ENCODE measurements at regions not wholly inside any gene's neighbourhood (a gene's known extent, or its start where the extent isn't known, plus 50 kb on each side); places are given as distances from the start of the nearest gene placed in this dataset.

DNA sequence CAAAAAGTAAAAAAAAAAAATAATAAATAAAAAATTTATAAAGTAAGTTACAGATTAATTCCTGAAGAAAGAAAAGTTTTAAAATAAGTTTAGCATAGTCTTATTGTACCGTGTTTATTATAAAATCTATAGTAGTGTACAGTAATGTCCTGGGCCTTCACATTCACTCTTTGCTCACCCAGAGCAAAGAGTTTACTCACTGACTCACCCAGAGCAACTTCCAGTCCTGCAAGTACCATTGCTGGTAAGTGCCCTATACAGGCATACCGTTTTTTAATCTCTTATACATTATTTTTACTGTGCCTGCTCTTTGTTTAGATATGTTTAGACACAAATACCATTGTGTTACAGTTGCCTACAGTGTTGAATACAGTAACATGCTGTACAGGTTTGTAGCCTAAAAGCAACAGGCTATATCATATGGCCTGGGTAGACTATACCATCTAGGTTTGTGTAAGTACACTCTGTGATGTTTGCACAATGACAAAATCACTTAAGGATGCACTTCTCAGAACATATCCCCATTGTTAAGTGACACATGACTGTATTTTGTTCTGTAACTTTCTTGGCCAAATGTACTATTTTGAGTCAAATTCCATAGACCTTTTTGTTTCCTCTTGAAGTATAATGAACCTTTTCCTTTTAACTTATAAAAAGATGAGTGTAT is 199.0 kb upstream of the NUDT6 start:
- no peaks in the 10 kb centered on the region for H3K4me1 ChIP-seq (ENCODE audit: control insufficient read depth in 2 of 2, insufficient read depth in 2 of 2, low read length in 2 of 2)
- H3K9me3 ChIP-seq (ENCODE audit: control insufficient read depth in 2 of 2, low read length in 2 of 2), result no peaks in the 10 kb centered on the region
- H3K36me3 ChIP-seq (ENCODE audit: control insufficient read depth in 2 of 2, insufficient read depth in 2 of 2, low read length in 2 of 2), result no peaks in the 10 kb centered on the region

DNA sequence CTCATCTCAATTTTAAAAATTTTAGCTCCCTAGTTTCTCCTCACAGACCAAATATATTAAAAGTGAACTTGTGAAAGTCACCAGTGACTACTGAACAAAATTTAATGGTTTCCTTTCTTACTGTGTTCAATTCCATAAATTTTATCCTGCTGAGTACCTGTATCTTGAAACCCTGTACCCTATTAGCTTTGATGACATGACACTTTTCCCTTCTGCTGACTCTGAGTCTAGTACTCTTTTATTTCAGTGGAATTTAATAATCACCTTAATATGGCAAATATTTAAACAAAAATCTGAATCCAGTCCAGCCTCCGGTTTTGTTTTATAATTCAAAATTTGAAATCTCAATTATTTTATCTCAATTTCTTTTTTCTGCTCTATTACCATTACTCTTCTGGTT is 203.1 kb upstream of the NUDT6 start:
- Histone ChIP-seq H3K9ac (ENCODE audit: low read depth in 1 of 2, low read length in 2 of 2) (no peak overlapping the region), H3K27me3 (ENCODE audit: control insufficient read depth in 2 of 2, insufficient read depth in 2 of 2, low read length in 2 of 2) (no peaks in the 10 kb centered on the region), H3K4me3 (ENCODE audit: low read length in 2 of 2) (no peak overlapping the region), H3K27ac (ENCODE audit: low read depth in 2 of 2, low read length in 2 of 2) (no peak overlapping the region), H3K4me1 (ENCODE audit: control insufficient read depth in 2 of 2, insufficient read depth in 2 of 2, low read length in 2 of 2) (no peaks in the 10 kb centered on the region), H3K9me3 (ENCODE audit: control insufficient read depth in 2 of 2, low read length in 2 of 2) (no peaks in the 10 kb centered on the region), H3K36me3 (ENCODE audit: control insufficient read depth in 2 of 2, insufficient read depth in 2 of 2, low read length in 2 of 2) (no peaks in the 10 kb centered on the region)

More for the DNA sequence above, 199.0 kb upstream of the NUDT6 start:
- Histone ChIP-seq H3K4me3 (ENCODE audit: low read length in 2 of 2) (no peak overlapping the region), H3K9ac (ENCODE audit: low read depth in 1 of 2, low read length in 2 of 2) (no peak overlapping the region), H3K27me3 (ENCODE audit: control insufficient read depth in 2 of 2, insufficient read depth in 2 of 2, low read length in 2 of 2) (no peaks in the 10 kb centered on the region), H3K27ac (ENCODE audit: low read depth in 2 of 2, low read length in 2 of 2) (no peak overlapping the region)

DNA sequence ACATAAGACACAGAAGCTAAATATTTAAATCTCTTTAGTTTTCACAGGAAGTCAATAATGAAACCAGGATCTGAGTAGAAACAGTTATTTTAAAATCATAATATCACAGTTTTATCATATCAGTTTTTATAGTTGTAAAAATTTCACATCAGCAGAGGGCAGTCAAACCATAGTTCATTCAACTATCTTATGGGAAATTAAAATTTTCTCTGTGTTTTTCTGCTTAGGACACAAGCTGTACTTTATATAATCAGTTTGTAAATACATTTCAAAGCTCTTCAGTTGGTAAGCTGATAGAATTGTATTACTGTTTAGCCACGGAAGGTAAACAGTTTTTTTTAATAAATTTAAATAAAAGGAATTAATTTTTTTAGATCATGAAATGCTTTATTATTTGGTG is 204.8 kb upstream of the NUDT6 start:
- Histone ChIP-seq H3K4me3 (ENCODE audit: low read length in 2 of 2) (no peak overlapping the region), H3K36me3 (ENCODE audit: control insufficient read depth in 2 of 2, insufficient read depth in 2 of 2, low read length in 2 of 2) (no peaks in the 10 kb centered on the region), H3K4me1 (ENCODE audit: control insufficient read depth in 2 of 2, insufficient read depth in 2 of 2, low read length in 2 of 2) (no peaks in the 10 kb centered on the region), H3K9ac (ENCODE audit: low read depth in 1 of 2, low read length in 2 of 2) (no peak overlapping the region), H3K9me3 (ENCODE audit: control insufficient read depth in 2 of 2, low read length in 2 of 2) (no peaks in the 10 kb centered on the region), H3K27me3 (ENCODE audit: control insufficient read depth in 2 of 2, insufficient read depth in 2 of 2, low read length in 2 of 2) (no peaks in the 10 kb centered on the region), H3K27ac (ENCODE audit: low read depth in 2 of 2, low read length in 2 of 2) (no peak overlapping the region)

DNA sequence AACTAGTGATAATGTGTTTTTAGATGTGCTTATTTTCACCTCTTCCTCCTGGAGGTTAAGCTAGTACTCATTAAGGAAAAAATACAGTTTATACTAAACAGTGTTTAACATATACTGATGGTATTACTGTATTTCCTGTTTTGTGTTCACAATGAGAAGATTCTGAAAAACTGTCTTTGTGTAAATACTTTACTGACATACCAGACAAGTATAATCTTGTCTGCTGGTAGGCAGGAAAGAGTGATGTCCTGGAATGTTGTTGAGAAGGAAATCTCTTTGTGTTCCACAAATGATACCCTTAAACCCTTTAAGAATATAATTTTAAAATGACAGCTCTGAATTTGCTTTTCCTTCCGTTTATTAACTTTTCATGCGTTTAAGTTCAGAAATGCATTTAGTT is 205.5 kb upstream of the NUDT6 start:
- Histone ChIP-seq H3K9ac (ENCODE audit: low read depth in 1 of 2, low read length in 2 of 2) (no peak overlapping the region), H3K4me1 (ENCODE audit: control insufficient read depth in 2 of 2, insufficient read depth in 2 of 2, low read length in 2 of 2) (no peaks in the 10 kb centered on the region), H3K4me3 (ENCODE audit: low read length in 2 of 2) (no peak overlapping the region), H3K36me3 (ENCODE audit: control insufficient read depth in 2 of 2, insufficient read depth in 2 of 2, low read length in 2 of 2) (no peaks in the 10 kb centered on the region), H3K27ac (ENCODE audit: low read depth in 2 of 2, low read length in 2 of 2) (no peak overlapping the region), H3K27me3 (ENCODE audit: control insufficient read depth in 2 of 2, insufficient read depth in 2 of 2, low read length in 2 of 2) (no peaks in the 10 kb centered on the region), H3K9me3 (ENCODE audit: control insufficient read depth in 2 of 2, low read length in 2 of 2) (no peaks in the 10 kb centered on the region)

DNA sequence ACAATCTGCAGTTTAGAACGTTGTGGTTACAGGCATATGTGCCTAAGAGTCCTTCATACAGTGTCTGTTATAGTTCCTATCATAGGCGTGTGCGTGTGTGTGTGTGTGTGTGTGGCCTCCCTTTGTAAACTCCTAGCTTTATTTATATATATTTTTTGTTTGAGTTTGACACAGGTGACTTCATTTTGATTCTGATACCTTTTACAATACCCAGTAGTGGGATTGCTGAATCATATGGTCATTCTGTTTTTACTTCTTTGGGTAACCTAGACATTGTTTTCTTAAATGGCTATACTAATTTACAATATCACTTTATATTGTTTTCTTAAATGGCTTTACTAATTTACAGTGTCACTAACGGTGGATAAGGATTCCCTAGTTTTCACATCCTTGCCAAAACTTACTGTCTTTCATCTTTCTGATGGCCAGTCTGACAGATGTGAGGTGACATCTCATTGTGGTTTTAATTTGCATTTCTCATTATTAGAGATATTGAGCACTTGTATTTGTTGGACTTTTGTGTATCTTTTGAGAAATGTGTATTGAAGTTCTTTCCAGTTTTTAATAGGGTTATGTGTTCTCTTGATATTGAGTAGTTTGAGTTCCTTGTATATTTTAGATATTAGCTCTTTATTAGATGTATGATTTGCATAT is 211.1 kb upstream of the NUDT6 start:
- no peaks in the 10 kb centered on the region for H3K4me1 ChIP-seq (ENCODE audit: control insufficient read depth in 2 of 2, insufficient read depth in 2 of 2, low read length in 2 of 2)
- H3K4me3 ChIP-seq (ENCODE audit: low read length in 2 of 2), result no peak overlapping the region
- no peaks in the 10 kb centered on the region for H3K27me3 ChIP-seq (ENCODE audit: control insufficient read depth in 2 of 2, insufficient read depth in 2 of 2, low read length in 2 of 2)
- no peaks in the 10 kb centered on the region for H3K9me3 ChIP-seq (ENCODE audit: control insufficient read depth in 2 of 2, low read length in 2 of 2)
- H3K27ac ChIP-seq (ENCODE audit: low read depth in 2 of 2, low read length in 2 of 2), result no peak overlapping the region
- no peak overlapping the region for H3K9ac ChIP-seq (ENCODE audit: low read depth in 1 of 2, low read length in 2 of 2)
- H3K36me3 ChIP-seq (ENCODE audit: control insufficient read depth in 2 of 2, insufficient read depth in 2 of 2, low read length in 2 of 2), result no peaks in the 10 kb centered on the region

DNA sequence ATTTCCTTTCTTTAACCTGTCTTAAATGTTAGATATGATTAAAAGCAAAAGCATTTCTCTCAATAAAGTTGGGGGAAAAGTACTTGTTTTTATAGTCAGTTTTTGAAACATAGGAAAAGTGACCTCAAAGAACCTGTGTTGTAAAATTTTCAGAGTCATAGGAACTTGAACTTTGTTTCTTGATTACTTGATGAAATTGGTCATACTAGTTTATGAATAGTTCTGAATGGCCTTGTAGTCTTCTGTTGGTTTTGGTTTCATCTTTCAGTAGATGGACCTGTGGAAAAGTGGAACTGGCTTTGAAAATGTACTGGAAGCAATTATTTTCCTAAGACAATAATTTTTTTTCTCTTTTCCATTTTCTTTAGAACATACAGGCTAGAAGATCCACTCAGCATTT is 222.2 kb upstream of the NUDT6 start:
- Histone ChIP-seq H3K9me3 (ENCODE audit: control insufficient read depth in 2 of 2, low read length in 2 of 2) (no peaks in the 10 kb centered on the region), H3K4me3 (ENCODE audit: low read length in 2 of 2) (no peak overlapping the region), H3K27ac (ENCODE audit: low read depth in 2 of 2, low read length in 2 of 2) (no peak overlapping the region), H3K9ac (ENCODE audit: low read depth in 1 of 2, low read length in 2 of 2) (no peak overlapping the region), H3K4me1 (ENCODE audit: control insufficient read depth in 2 of 2, insufficient read depth in 2 of 2, low read length in 2 of 2) (no peaks in the 10 kb centered on the region), H3K27me3 (ENCODE audit: control insufficient read depth in 2 of 2, insufficient read depth in 2 of 2, low read length in 2 of 2) (no peaks in the 10 kb centered on the region), H3K36me3 (ENCODE audit: control insufficient read depth in 2 of 2, insufficient read depth in 2 of 2, low read length in 2 of 2) (no peaks in the 10 kb centered on the region)

DNA sequence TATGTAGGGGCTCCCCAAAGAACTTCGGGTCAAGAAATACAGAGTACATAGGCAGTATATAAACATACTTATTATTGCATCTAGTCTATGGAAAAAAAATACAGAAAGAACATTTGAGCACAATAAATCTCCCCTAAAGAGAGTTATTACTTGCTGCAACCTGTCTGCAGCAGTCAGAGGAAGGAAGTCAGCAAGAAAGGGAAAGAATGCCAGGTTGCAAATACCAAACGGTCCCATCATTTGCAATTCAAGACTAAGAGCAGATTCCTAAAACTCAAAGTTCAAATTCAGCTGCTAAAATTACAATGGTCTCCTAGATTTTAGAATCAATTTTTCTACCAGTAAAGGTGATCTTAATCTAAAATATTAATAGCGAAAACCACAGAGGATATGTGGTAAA is 236.2 kb upstream of the NUDT6 start:
- Histone ChIP-seq H3K27ac (ENCODE audit: low read depth in 2 of 2, low read length in 2 of 2) (no peak overlapping the region), H3K9ac (ENCODE audit: low read depth in 1 of 2, low read length in 2 of 2) (no peak overlapping the region), H3K4me1 (ENCODE audit: control insufficient read depth in 2 of 2, insufficient read depth in 2 of 2, low read length in 2 of 2) (no peaks in the 10 kb centered on the region), H3K4me3 (ENCODE audit: low read length in 2 of 2) (no peak overlapping the region), H3K27me3 (ENCODE audit: control insufficient read depth in 2 of 2, insufficient read depth in 2 of 2, low read length in 2 of 2) (no peaks in the 10 kb centered on the region), H3K36me3 (ENCODE audit: control insufficient read depth in 2 of 2, insufficient read depth in 2 of 2, low read length in 2 of 2) (no peaks in the 10 kb centered on the region), H3K9me3 (ENCODE audit: control insufficient read depth in 2 of 2, low read length in 2 of 2) (no peaks in the 10 kb centered on the region)

DNA sequence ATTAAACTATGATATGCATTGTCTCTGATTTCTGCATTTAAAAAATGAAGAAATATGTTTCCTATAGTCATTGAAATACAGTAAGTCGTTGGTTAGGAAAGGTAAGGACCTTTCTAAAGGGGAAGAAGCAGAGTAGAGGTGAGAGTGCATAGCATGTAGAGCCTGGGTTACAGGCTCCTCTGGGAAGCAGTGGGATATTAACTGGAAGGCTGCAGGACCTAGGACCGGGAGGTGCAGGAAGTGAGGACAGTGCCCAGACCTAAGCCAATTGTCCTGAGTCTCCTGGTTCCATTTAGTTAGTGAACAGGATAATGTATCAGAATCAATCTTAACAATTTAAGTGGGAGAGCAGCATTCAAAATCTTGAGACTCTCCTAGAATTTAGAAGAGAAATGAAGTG is 237.1 kb upstream of the NUDT6 start:
- no peaks in the 10 kb centered on the region for H3K9me3 ChIP-seq (ENCODE audit: control insufficient read depth in 2 of 2, low read length in 2 of 2)
- no peak overlapping the region for H3K27ac ChIP-seq (ENCODE audit: low read depth in 2 of 2, low read length in 2 of 2)
- no peaks in the 10 kb centered on the region for H3K27me3 ChIP-seq (ENCODE audit: control insufficient read depth in 2 of 2, insufficient read depth in 2 of 2, low read length in 2 of 2)
- no peak overlapping the region for H3K4me3 ChIP-seq (ENCODE audit: low read length in 2 of 2)
- H3K36me3 ChIP-seq (ENCODE audit: control insufficient read depth in 2 of 2, insufficient read depth in 2 of 2, low read length in 2 of 2), result no peaks in the 10 kb centered on the region
- no peak overlapping the region for H3K9ac ChIP-seq (ENCODE audit: low read depth in 1 of 2, low read length in 2 of 2)
- H3K4me1 ChIP-seq (ENCODE audit: control insufficient read depth in 2 of 2, insufficient read depth in 2 of 2, low read length in 2 of 2), result no peaks in the 10 kb centered on the region

DNA sequence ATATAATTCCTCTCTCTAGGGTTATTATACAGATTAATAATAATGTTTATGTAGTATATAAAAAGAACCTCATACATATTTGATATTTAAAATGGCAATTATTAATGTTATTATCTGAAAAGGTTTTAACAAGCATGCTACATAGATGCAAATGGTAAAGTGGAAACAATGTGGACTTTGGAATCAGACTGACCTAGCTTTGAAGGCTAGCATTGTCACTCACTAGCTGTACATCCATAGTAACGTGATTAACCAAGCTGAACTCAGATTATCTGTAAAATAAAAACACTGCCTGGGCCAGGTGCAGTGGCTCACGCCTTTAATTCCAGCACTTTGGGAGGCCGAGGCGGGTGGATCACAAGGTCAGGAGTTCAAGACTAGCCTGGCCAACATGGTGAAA is 233.7 kb upstream of the SPRY1 start:
- Histone ChIP-seq H3K27ac (ENCODE audit: low read depth in 2 of 2, low read length in 2 of 2) (no peak overlapping the region), H3K27me3 (ENCODE audit: control insufficient read depth in 2 of 2, insufficient read depth in 2 of 2, low read length in 2 of 2) (no peaks in the 10 kb centered on the region), H3K4me1 (ENCODE audit: control insufficient read depth in 2 of 2, insufficient read depth in 2 of 2, low read length in 2 of 2) (no peaks in the 10 kb centered on the region), H3K9me3 (ENCODE audit: control insufficient read depth in 2 of 2, low read length in 2 of 2) (no peaks in the 10 kb centered on the region), H3K4me3 (ENCODE audit: low read length in 2 of 2) (no peak overlapping the region), H3K36me3 (ENCODE audit: control insufficient read depth in 2 of 2, insufficient read depth in 2 of 2, low read length in 2 of 2) (no peaks in the 10 kb centered on the region), H3K9ac (ENCODE audit: low read depth in 1 of 2, low read length in 2 of 2) (no peak overlapping the region)

DNA sequence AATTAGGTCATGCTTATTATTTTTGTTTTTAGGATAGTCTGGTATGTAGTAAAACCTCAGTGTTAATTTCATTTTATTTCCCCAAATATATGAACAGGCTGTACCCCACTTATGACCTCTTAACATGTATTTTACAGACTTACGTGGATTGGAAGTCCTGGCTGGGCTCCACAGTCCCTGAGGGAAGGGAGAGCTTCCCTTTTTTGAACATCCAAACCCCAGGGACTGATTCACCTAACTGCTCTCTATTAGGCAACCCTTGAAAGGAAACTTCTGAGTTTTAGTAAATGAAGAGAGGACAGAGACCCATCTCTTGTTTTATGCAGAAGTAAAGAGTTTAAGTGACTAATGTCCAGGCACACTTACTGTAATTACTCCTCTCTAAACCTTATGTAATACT is 233.1 kb upstream of the SPRY1 start:
- H3K27ac ChIP-seq (ENCODE audit: low read depth in 2 of 2, low read length in 2 of 2), result no peak overlapping the region
- H3K4me3 ChIP-seq (ENCODE audit: low read length in 2 of 2), result no peak overlapping the region
- no peak overlapping the region for H3K9ac ChIP-seq (ENCODE audit: low read depth in 1 of 2, low read length in 2 of 2)
- no peaks in the 10 kb centered on the region for H3K4me1 ChIP-seq (ENCODE audit: control insufficient read depth in 2 of 2, insufficient read depth in 2 of 2, low read length in 2 of 2)
- no peaks in the 10 kb centered on the region for H3K36me3 ChIP-seq (ENCODE audit: control insufficient read depth in 2 of 2, insufficient read depth in 2 of 2, low read length in 2 of 2)
- H3K9me3 ChIP-seq (ENCODE audit: control insufficient read depth in 2 of 2, low read length in 2 of 2), result no peaks in the 10 kb centered on the region
- no peaks in the 10 kb centered on the region for H3K27me3 ChIP-seq (ENCODE audit: control insufficient read depth in 2 of 2, insufficient read depth in 2 of 2, low read length in 2 of 2)
